ENCODE measurements at regions not wholly inside any gene's neighbourhood (a gene's known extent, or its start where the extent isn't known, plus 50 kb on each side); places are given as distances from the start of the nearest gene placed in this dataset.

GRCh38 chr2:40955635-40956034 is 503.7 kb upstream of the SLC8A1 start:
- no peak for TF ChIP-seq REST (IDR thresholded peaks at IDR 0.05)
- no peak for TF ChIP-seq SP1 (IDR thresholded peaks at IDR 0.05)
- TF ChIP-seq NR2F2 (IDR thresholded peaks at IDR 0.05), result no peak
- TF ChIP-seq TAF1 (conservative IDR thresholded peaks at IDR 0.05), result no peak
- TF ChIP-seq HNF4A (conservative IDR thresholded peaks at IDR 0.05), result no peak
- no peak for TF ChIP-seq YY1 (IDR thresholded peaks at IDR 0.05)
- TF ChIP-seq ZBTB33 (IDR thresholded peaks at IDR 0.05), result no peak
- TF ChIP-seq FOXA2 (IDR thresholded peaks at IDR 0.05), result no peak
- TF ChIP-seq RAD21 (IDR thresholded peaks at IDR 0.05), result no peak
- no peak for TF ChIP-seq MAX (IDR thresholded peaks at IDR 0.05)
- TF ChIP-seq RXRA (IDR thresholded peaks at IDR 0.05), result no peak
- TF ChIP-seq HNF4G (IDR thresholded peaks at IDR 0.05), result no peak
- TF ChIP-seq JUND (IDR thresholded peaks at IDR 0.05), result no peak
- Histone ChIP-seq H3K9ac (ENCODE audit: low read depth in 1 of 2, low read length in 2 of 2) (no peak overlapping the region), H3K27ac (ENCODE audit: low read depth in 1 of 2, low read length in 2 of 2) (no peak overlapping the region), H3K4me3 (ENCODE audit: low read depth in 1 of 3, low read length in 3 of 3) (no peak overlapping the region), H3K36me3 (ENCODE audit: control insufficient read depth in 4 of 4, insufficient read depth in 3 of 4, low read depth in 1 of 4, low read length in 3 of 4) (no peaks in the 10 kb centered on the region), H3K27me3 (ENCODE audit: control insufficient read depth in 4 of 4, insufficient read depth in 4 of 4, low read length in 3 of 4) (no peaks in the 10 kb centered on the region), H3K4me1 (ENCODE audit: control insufficient read depth in 4 of 4, insufficient read depth in 4 of 4, low read length in 3 of 4) (no peaks in the 10 kb centered on the region), H3K9me3 (ENCODE audit: control insufficient read depth in 4 of 4, low read length in 3 of 4) (no peaks in the 10 kb centered on the region)
- DNase-seq (ENCODE audit: low spot score), result no peak

GRCh38 chr2:40957508-40957907 is 505.6 kb upstream of the SLC8A1 start:
- H3K4me3 ChIP-seq (ENCODE audit: low read depth in 1 of 3, low read length in 3 of 3), result no peak overlapping the region
- WGBS, result 58% methylated on average over 9 of the region's 9 CpGs
- DNase-seq (ENCODE audit: low spot score), result no peak
- no peaks in the 10 kb centered on the region for H3K9me3 ChIP-seq (ENCODE audit: control insufficient read depth in 4 of 4, low read length in 3 of 4)
- H3K27ac ChIP-seq (ENCODE audit: low read depth in 1 of 2, low read length in 2 of 2), result no peak overlapping the region
- H3K9ac ChIP-seq (ENCODE audit: low read depth in 1 of 2, low read length in 2 of 2), result no peak overlapping the region
- no peaks in the 10 kb centered on the region for H3K4me1 ChIP-seq (ENCODE audit: control insufficient read depth in 4 of 4, insufficient read depth in 4 of 4, low read length in 3 of 4)
- no peaks in the 10 kb centered on the region for H3K27me3 ChIP-seq (ENCODE audit: control insufficient read depth in 4 of 4, insufficient read depth in 4 of 4, low read length in 3 of 4)
- H3K36me3 ChIP-seq (ENCODE audit: control insufficient read depth in 4 of 4, insufficient read depth in 3 of 4, low read depth in 1 of 4, low read length in 3 of 4), result no peaks in the 10 kb centered on the region
- no peak for TF ChIP-seq ZBTB33 (IDR thresholded peaks at IDR 0.05)
- no peak for TF ChIP-seq FOXA1 (IDR thresholded peaks at IDR 0.05)
- TF ChIP-seq JUND (IDR thresholded peaks at IDR 0.05), result no peak
- no peak for TF ChIP-seq RAD21 (IDR thresholded peaks at IDR 0.05)
- no peak for TF ChIP-seq TAF1 (conservative IDR thresholded peaks at IDR 0.05)
- no peak for TF ChIP-seq YY1 (IDR thresholded peaks at IDR 0.05)
- no peak for TF ChIP-seq HNF4A (conservative IDR thresholded peaks at IDR 0.05)
- no peak for TF ChIP-seq SP1 (IDR thresholded peaks at IDR 0.05)
- TF ChIP-seq NR2F2 (IDR thresholded peaks at IDR 0.05), result no peak
- TF ChIP-seq REST (IDR thresholded peaks at IDR 0.05), result no peak
- no peak for TF ChIP-seq RXRA (IDR thresholded peaks at IDR 0.05)
- TF ChIP-seq HNF4G (IDR thresholded peaks at IDR 0.05), result no peak
- TF ChIP-seq GABPA (IDR thresholded peaks at IDR 0.05 in 1 of 2, conservative IDR thresholded peaks at IDR 0.05 in 1 of 2), result no peak
- TF ChIP-seq MAX (IDR thresholded peaks at IDR 0.05), result no peak
- no peak for TF ChIP-seq EGR1 (IDR thresholded peaks at IDR 0.05; ENCODE audit: low read depth in 2 of 2)
- no peak for TF ChIP-seq ATF3 (IDR thresholded peaks at IDR 0.05)
- no peak for TF ChIP-seq FOXA2 (IDR thresholded peaks at IDR 0.05)
- no peak for TF ChIP-seq CTCF (IDR thresholded peaks at IDR 0.05; ENCODE audit: low read depth, low read length, missing input control)
